ENCODE measurements at regions not wholly inside any gene's neighbourhood (a gene's known extent, or its start where the extent isn't known, plus 50 kb on each side); places are given as distances from the start of the nearest gene placed in this dataset.
"Not testable (repeated sequence)": the region's sequence is repeated elsewhere in the genome, so short reads cannot be mapped to it uniquely, and the experiment has no call there.

DNA sequence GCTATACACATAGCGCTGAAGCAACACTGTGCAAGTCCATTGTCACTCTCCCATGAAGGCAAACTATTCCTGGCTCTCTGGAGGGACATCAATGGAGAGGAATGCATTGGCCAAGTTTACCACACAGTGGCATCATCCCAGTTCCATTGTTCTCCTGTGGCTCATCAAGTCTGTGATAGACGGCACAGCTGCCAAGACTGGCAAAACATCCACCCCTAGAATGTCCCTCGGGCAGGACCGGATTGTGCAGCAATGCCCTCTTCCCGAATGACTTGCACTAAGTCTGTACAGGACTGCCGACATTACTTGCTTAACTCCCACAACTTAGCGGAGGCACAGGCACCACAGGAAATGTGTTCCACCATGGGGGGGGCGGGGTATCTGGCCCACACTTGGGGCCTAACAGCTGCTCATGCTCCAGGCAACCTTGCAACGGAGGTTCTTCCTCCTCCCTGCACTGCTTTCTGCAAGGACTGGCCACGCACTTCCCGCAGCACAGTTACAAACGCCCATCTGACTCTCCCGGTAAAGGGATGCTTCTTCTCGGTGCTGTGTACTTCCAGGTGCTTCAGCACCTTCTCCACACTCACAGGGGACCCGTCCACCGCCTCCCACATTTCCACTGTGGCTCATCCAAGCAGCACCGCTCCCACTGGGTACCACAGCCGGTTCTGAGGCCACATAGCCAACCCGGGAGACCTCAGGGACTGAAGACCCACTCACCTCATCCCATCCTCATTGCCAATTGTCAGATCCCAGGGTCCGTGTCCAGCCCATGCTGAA lies 1309.6 kb upstream of the RAG2 start:
- no peak for DNase-seq (ENCODE audit: low spot score)

DNA sequence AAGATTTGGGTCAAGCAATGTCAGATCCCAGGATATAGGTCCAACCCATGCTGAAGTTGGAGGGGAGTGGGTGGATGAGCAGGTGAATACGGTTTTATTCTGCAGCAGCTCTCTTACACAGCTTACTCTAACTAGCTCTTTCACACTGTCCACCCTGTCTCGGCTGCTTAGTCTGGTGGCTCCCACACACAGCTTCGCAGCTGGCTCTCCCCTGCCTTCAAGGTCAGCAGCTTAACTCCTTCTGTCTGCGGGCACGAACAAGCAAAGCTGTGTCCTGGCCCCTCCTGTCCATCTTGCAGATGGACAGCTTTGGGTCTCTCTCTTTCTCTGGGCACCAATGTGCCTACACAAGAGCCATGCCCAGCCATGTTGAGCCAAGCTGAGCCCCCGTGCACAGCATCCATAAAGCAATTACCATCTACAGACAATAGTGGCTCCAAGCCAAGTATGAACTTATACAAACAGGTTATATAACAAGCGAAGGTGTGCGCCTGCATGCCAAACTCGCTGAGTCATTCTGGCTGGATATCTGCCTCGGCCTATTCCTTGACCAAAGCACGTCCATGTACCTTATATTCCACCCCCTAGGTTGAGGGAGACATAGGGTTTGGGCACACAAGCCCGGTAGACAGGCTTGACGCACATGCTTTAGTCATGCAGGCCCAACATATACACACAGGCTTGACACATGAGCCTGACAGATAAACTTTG lies 1307.8 kb upstream of the RAG2 start:
- no peak for DNase-seq (ENCODE audit: low spot score)

GRCh38 chr11:37896016-37896415 lies 1298.0 kb upstream of the RAG2 start:
- DNase-seq (ENCODE audit: low spot score): no peak

- no peak for DNase-seq (ENCODE audit: low spot score)
Measured at GRCh38 chr11:37881741-37882140, 1283.7 kb upstream of the RAG2 start.

DNA sequence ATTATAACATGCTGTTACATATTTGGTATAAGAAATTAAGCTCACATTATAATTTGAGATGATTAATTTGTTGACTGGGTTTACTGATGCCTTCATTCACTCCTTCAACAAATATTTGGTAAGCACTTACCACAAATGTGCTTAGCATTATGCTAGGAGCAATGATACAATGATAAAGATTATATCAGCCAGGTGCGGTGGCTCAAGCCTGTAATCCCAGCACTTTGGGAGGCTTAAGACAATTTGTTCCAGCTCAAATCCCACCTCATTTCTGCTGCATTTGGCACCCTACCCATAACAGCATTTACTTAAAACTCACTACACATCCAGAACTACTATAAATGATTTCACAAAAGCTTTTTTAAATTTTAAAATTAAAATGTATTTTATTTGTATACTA lies 1263.6 kb upstream of the RAG2 start:
- no peak for DNase-seq (ENCODE audit: low spot score)

GRCh38 chr11:37858806-37859537 lies 1260.9 kb upstream of the RAG2 start:
- not testable (repeated sequence) for DNase-seq (ENCODE audit: low spot score)

GRCh38 chr11:37858398-37858797 lies 1260.4 kb upstream of the RAG2 start:
- no peak for DNase-seq (ENCODE audit: low spot score)

DNA sequence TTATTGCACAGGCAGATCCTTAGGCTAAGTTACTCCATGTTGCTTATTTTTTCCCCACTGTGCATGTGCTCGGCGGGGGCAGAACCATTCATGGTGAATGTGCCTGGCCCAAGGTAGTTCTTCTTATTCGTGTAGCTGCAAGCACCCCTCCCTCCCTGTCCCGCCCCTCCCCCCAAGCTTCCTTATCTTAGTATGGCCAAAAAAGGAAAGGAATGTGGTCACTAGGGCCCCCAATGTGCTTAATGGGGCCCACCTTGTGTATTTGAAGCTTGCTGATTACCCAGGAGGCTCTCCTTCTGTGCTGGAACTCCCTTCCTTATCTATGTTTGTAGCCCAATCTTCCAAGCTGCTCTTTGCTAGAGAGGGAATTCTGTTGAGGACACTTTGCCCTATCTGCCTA lies 1259.7 kb upstream of the RAG2 start:
- DNase-seq (ENCODE audit: low spot score): no peak

- DNase-seq (ENCODE audit: low spot score): no peak
Measured at GRCh38 chr11:37849706-37850105, 1251.7 kb upstream of the RAG2 start.

DNA sequence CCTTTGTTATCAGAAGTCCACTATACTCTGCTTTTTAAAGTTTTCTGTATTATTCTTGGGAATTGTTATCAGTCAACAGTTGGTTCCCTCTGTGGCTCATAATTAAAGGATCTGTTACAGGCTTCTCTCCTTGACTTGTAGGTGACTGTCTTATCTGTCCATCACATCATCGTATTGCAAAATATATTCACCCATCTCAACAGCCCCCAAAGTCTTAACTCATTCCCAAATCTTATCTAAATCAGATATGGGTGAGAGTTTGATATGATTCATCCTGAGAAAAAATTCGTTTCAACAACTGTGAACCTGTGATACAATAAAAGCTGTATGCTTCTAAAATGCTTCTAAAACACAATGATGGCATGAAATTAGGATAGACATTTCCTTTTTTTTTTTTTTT lies 1245.6 kb upstream of the RAG2 start:
- no peak for DNase-seq (ENCODE audit: low spot score)

DNA sequence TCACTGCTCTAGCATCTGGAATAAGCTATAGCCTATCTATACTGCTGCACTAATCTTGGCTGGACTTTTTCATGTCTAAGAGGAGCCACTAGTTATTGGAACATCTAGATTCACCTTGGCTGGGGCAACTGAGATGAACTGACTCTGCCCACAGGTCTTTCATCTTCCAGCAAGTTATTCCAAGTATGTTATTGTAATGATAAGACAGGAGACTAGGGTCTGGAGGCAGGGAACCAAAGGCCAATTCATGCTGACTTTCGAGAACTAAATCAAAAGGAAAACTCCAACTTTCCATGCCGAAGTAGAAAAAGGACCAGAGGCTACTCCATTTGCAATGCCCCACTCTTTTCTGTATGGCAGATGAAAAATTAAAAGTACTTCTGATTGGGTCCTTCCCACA lies 1243.0 kb upstream of the RAG2 start:
- DNase-seq (ENCODE audit: low spot score): no peak

GRCh38 chr11:37840345-37840744 lies 1242.3 kb upstream of the RAG2 start:
- DNase-seq (ENCODE audit: low spot score): not testable (repeated sequence)

- no peak for DNase-seq (ENCODE audit: low spot score)
Measured at GRCh38 chr11:37830529-37830928, 1232.5 kb upstream of the RAG2 start.

DNA sequence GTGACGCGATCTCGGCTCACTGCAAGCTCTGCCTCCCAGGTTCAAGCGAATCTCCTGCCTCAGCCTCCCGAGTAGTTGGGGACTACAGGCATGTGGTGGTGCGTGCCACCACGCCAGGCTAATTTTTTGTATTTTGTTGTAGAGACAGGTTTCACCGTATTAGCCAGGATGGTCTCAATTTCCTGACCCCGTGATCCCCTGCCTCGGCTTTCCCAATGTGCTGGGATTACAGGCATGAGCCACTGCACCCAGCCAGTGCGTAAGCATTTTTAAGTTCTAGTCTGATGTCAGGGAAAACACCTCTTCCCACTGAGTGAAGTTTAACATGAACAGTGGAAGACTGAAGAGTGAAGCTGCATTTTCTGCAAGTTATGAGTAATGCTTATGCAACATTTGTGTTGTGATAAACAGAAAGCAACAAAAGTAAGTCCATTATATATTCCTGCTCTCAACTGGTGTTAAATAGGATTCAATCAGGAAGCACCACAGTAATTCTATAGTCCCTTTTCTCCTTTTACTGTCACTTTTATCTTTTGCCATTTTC lies 1219.8 kb upstream of the RAG2 start:
- DNase-seq (ENCODE audit: low spot score): no peak

DNA sequence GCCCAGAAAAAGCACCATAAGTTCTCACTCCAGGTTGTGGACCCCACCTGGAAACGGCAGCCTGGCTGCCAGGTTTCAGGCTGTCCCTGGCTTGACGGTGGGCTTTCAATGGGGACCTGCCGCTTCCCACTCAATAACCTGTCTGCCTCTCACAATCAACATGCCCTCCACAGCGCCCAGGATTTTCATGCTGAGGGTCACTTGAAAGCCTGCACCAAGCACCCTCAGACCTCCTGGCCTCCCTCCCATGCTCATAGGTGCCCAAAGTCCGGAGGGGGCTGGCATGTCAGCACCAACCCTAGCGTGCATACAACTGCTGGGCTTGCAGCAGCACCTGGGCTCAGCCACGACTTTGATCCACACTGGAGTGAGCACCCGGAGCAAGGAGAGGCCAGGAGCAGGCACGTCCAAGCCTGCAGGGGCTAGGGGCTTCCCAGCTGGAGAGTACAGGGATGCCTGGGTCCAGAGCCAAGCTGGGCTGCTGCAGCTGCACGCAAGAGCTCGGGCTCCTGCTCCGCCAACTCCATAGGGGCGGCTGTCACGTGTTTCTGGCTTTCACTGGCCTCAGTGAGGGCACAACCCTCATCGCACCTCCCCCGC lies 1214.3 kb upstream of the RAG2 start:
- no peak for DNase-seq (ENCODE audit: low spot score)

GRCh38 chr11:37811349-37811748 lies 1213.3 kb upstream of the RAG2 start:
- no peak for DNase-seq (ENCODE audit: low spot score)

- no peak for DNase-seq (ENCODE audit: low spot score)
Measured at GRCh38 chr11:37804666-37805065, 1206.6 kb upstream of the RAG2 start.

GRCh38 chr11:37788141-37788877 lies 1190.3 kb upstream of the RAG2 start:
- DNase-seq (ENCODE audit: low spot score): no peak

DNA sequence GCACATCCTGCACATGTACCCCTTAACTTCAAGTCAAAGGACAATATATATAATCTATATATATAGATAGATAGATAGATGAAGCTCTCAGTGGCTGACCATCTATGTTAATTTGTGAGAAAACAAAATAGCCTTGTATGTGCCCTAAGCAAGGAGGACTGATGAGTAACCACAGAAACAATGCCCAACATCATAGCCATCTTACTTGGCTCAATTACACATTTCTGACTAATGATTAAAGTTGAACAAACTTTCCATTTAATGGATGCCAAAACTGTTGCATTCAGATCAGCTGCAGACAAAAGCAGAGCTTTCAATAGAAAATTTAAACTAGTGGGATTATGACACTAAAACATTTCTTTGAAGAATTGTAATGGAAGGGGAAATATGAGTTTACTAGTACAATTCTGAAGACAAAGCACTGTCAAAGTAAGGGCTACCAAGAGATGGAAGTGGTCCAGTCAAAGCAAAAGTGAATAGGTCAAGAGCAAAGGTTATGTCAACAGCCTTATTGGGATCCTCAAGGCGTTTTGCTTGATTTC lies 1188.2 kb upstream of the RAG2 start:
- DNase-seq (ENCODE audit: low spot score): no peak

DNA sequence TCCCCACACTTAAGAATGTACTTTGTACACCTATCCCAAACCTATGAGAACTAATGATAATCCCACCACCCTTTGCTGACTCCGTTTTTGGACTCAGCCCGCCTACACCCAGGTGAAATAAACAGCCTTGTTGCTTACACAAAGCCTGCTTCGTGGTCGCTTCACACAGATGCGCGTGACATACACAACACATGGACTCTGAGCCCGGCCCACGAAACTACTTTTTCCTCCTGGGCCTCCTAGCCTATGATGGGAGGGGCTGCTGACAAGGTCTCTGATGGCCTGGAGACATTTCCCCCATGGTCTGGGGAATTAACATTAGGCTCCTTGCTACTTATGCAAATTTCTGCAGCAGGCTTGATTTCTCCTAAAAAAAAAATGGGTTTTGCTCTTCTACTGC lies 1176.4 kb upstream of the RAG2 start:
- no peak for DNase-seq (ENCODE audit: low spot score)

DNA sequence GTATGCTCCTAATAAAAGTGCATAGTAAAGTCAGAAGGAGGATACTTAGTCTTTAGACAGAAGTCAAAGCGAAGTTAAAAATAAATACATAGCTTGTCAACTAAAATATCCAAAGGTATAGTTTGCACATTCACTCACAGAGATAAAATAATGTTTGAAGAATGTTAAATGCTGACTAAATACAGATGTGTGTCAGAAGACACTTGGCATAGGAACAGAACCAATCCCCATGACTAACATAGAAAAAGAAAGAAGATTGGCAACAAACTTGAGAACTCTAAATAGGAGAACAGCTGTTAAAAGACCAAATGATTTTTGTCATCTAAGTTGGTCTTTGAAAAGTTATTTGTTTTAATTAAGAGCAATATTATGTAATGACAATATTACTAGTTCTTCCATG lies 1172.1 kb upstream of the RAG2 start:
- no peak for DNase-seq (ENCODE audit: low spot score)
